Suprapubic skin (tissue), 4 donors: ENCODE measurements at regions not wholly inside any gene's neighbourhood (a gene's known extent, or its start where the extent isn't known, plus 50 kb on each side); places are given as distances from the start of the nearest gene placed in this dataset.

Source experiments
- DNase-seq, 2 donors: peaks; one replicate each; pipeline ENCODE4 v3.0.0-alpha.2; 2019; ENCODE audit warnings: low spot score in 2 of 2
- H3K27ac ChIP-seq: fragments of 200-600 bp; sonication (generic); one replicate; pipeline ENCODE4 v1.5.1; 2019
- H3K27me3 ChIP-seq: fragments of 200-600 bp; sonication (generic); one replicate; pipeline ENCODE4 v1.5.1; 2019
- H3K36me3 ChIP-seq: fragments of 200-600 bp; sonication (generic); one replicate; pipeline ENCODE4 v1.5.1; 2019
- H3K4me1 ChIP-seq: fragments of 200-600 bp; sonication (generic); one replicate; pipeline ENCODE4 v1.5.1; 2019
- H3K4me3 ChIP-seq: fragments of 200-600 bp; sonication (generic); one replicate; pipeline ENCODE4 v1.5.1; 2019; ENCODE audit warnings: mild to moderate bottlenecking
- H3K9me3 ChIP-seq: fragments of 200-600 bp; sonication (generic); one replicate; pipeline ENCODE4 v1.5.1; 2019
- CTCF ChIP-seq, 2 donors: fragments of 200-600 bp in 1 of 2; fragments of 450-650 bp in 1 of 2; sonication (generic) in 1 of 2; IDR thresholded peaks; one replicate each; pipeline ENCODE4 v1.5.1; 2016 to 2019; ENCODE audit warnings: antibody characterized with exemption in 2 of 2, mild to moderate bottlenecking in 1 of 2, moderate library complexity in 1 of 2
- EP300 ChIP-seq: sonication (generic); formaldehyde crosslinking; IDR thresholded peaks from one replicate; pipeline ENCODE4 v1.6.1; 2017; ENCODE audit warnings: antibody characterized with exemption
- POLR2A ChIP-seq, 2 donors: fragments of 450-650 bp; IDR thresholded peaks; one replicate each; pipeline ENCODE4 v1.6.1; 2017; ENCODE audit warnings: antibody characterized with exemption in 2 of 2, mild to moderate bottlenecking in 2 of 2, moderate library complexity in 2 of 2
- POLR2AphosphoS5 ChIP-seq, 3 donors: sonication (generic); formaldehyde crosslinking; IDR thresholded peaks; one replicate each; pipeline ENCODE4 v1.6.1; 2017; ENCODE audit warnings: antibody characterized with exemption in 3 of 3
- WGBS: methylation state at CpG from one replicate; pipeline ENCODE4 v1.1.5; 2018; 5-methylcytosine and 5-hydroxymethylcytosine counted together

GRCh38 chr3:103624271-103624670, 1189.5 kb downstream of the ZPLD1 start:
- Histone ChIP-seq H3K4me1 (no peaks in the 10 kb centered on the region), H3K27ac (no peak overlapping the region), H3K9me3 (no peaks in the 10 kb centered on the region), H3K4me3 (no peak overlapping the region), H3K36me3 (no peaks in the 10 kb centered on the region), H3K27me3 (no peaks in the 10 kb centered on the region)
- TF ChIP-seq POLR2AphosphoS5 (IDR thresholded peaks at IDR 0.05) (no peak), CTCF (IDR thresholded peaks at IDR 0.05) (no peak), EP300 (no peak), POLR2A (IDR thresholded peaks at IDR 0.05) (no peak)
- DNase-seq: no peak
- 45% methylated on average over 1 of the region's 1 CpG for WGBS

DNA sequence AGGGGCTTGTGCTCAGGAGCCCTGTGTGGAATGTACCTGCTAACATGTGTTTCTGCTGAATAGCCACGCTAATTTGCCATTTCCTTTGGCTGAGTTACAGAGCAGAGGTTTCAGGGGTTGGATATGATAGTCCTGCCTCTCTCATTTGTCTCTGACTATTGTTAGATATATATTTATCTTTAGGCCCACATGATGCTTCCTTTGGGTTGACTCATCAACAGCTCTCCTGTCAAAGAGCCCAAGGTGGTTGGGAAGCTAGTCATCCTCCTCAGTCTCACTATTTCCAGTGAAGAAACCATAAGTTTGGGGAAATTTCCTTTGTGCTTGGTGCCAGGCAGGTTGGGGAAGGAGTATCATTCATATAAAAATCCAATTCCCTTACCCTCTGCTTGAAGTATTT, 1194.6 kb downstream of the ZPLD1 start:
- TF ChIP-seq POLR2A (IDR thresholded peaks at IDR 0.05) (no peak), EP300 (no peak), POLR2AphosphoS5 (IDR thresholded peaks at IDR 0.05) (no peak), CTCF (IDR thresholded peaks at IDR 0.05) (no peak)
- no peak overlapping the region for H3K27ac ChIP-seq
- WGBS: 80% methylated on average over 1 of the region's 1 CpG

DNA sequence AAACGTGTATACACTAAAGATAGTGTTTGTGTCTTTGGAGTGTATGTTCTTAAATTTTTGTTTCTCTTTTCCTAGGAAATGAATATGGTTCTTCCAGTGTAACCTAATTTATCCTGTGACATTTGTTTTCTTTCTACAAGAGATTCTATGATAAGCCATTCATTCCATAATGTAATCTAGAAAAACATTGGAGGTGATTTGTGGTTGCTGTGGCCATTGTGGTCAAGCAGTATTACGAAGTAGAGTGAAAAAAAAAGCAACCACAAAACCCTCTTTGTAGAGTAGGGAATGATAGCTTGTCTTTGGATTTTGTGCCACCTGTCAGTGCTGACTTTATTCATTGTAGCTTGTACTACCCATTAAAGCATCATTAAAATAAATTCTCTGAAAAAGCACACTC, 1209.6 kb downstream of the ZPLD1 start:
- DNase-seq: no peak
- Histone ChIP-seq H3K27ac (no peak overlapping the region), H3K9me3 (no peaks in the 10 kb centered on the region), H3K4me3 (no peak overlapping the region), H3K4me1 (no peaks in the 10 kb centered on the region), H3K27me3 (no peaks in the 10 kb centered on the region), H3K36me3 (no peaks in the 10 kb centered on the region)
- 35% methylated on average over 2 of the region's 2 CpGs for WGBS
- TF ChIP-seq EP300: no peak
- no peak for TF ChIP-seq POLR2A (IDR thresholded peaks at IDR 0.05)
- TF ChIP-seq CTCF (IDR thresholded peaks at IDR 0.05): no peak
- TF ChIP-seq POLR2AphosphoS5 (IDR thresholded peaks at IDR 0.05): no peak

More for the DNA sequence above, 1194.6 kb downstream of the ZPLD1 start:
- Histone ChIP-seq H3K36me3 (no peaks in the 10 kb centered on the region), H3K27me3 (no peaks in the 10 kb centered on the region), H3K4me3 (no peak overlapping the region), H3K9me3 (no peaks in the 10 kb centered on the region), H3K4me1 (no peaks in the 10 kb centered on the region)
- DNase-seq: no peak

DNA sequence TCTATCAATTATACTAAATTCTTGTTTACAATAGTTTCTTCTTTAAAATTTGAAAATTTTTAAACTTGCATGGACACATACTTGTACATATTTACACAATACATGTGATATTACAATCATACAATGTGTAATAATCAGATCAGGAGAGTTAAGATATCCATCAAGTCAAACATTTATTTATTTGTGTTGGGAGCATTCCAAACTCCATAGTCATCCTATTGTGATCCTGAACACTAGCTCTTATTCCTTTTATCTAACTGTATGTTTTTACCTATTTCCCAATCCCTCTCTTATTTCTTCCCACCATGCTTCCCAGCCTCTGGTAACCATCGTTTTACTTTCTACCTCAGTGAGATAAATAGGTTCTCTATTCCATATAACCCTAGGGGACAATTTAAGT, 1219.2 kb downstream of the ZPLD1 start:
- H3K36me3 ChIP-seq: no peaks in the 10 kb centered on the region
- 72% methylated on average over 1 of the region's 1 CpG for WGBS
- H3K9me3 ChIP-seq: no peaks in the 10 kb centered on the region

GRCh38 chr3:103657756-103658155, 1222.9 kb downstream of the ZPLD1 start:
- no peaks in the 10 kb centered on the region for H3K36me3 ChIP-seq
- DNase-seq: no peak
- no peak for TF ChIP-seq CTCF (IDR thresholded peaks at IDR 0.05)
- no peak for TF ChIP-seq EP300
- TF ChIP-seq POLR2AphosphoS5 (IDR thresholded peaks at IDR 0.05): no peak
- TF ChIP-seq POLR2A (IDR thresholded peaks at IDR 0.05): no peak
- H3K27ac ChIP-seq: no peak overlapping the region
- H3K4me1 ChIP-seq: no peaks in the 10 kb centered on the region
- no peaks in the 10 kb centered on the region for H3K27me3 ChIP-seq
- 57% methylated on average over 8 of the region's 8 CpGs for WGBS
- H3K4me3 ChIP-seq: no peak overlapping the region
- no peaks in the 10 kb centered on the region for H3K9me3 ChIP-seq

More for the DNA sequence above, 1219.2 kb downstream of the ZPLD1 start:
- Histone ChIP-seq H3K4me1 (no peaks in the 10 kb centered on the region), H3K4me3 (no peak overlapping the region), H3K27ac (no peak overlapping the region), H3K27me3 (no peaks in the 10 kb centered on the region)
- DNase-seq: no peak
- TF ChIP-seq EP300 (no peak), POLR2AphosphoS5 (IDR thresholded peaks at IDR 0.05) (no peak), CTCF (IDR thresholded peaks at IDR 0.05) (no peak), POLR2A (IDR thresholded peaks at IDR 0.05) (no peak)
